ENCODE measurements at regions not wholly inside any gene's neighbourhood (a gene's known extent, or its start where the extent isn't known, plus 50 kb on each side); places are given as distances from the start of the nearest gene placed in this dataset.

DNA sequence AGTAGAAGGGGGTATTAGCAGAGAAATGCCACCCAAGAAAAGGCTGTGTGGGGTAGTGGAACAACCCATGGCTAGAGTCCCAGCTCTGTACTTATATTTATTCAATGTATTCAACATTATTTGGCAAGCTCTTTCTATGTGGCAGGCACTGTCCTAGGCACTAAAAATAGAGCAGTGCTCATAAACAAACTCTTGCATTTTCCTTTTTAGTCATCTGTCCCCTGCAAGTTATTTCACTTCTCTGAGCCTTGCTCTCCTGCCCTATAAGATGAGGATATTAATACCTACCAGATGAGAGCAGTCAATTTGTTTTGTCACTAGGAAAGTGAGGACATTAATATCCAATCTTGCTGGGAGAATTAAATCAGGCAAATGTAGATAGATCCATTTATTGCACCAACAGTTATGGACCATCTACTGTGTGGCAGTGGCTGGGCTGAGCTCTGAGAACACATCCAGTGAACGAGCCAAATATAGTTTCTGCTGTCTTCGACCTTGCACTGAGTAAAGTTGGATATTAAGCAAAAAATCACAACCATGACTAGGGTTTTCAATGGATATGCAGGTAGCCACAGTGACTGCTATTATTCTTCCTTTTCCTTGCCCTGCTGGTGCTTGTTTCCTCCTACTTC lies 314.3 kb upstream of the TBX3 start:
- TF ChIP-seq, protein P1, sequence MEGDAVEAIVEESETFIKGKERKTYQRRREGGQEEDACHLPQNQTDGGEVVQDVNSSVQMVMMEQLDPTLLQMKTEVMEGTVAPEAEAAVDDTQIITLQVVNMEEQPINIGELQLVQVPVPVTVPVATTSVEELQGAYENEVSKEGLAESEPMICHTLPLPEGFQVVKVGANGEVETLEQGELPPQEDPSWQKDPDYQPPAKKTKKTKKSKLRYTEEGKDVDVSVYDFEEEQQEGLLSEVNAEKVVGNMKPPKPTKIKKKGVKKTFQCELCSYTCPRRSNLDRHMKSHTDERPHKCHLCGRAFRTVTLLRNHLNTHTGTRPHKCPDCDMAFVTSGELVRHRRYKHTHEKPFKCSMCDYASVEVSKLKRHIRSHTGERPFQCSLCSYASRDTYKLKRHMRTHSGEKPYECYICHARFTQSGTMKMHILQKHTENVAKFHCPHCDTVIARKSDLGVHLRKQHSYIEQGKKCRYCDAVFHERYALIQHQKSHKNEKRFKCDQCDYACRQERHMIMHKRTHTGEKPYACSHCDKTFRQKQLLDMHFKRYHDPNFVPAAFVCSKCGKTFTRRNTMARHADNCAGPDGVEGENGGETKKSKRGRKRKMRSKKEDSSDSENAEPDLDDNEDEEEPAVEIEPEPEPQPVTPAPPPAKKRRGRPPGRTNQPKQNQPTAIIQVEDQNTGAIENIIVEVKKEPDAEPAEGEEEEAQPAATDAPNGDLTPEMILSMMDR (conservative IDR thresholded peaks at IDR 0.05; ENCODE audit: low read length), result no peak
- no peak for TF ChIP-seq EZH2phosphoT487 (IDR thresholded peaks at IDR 0.05; ENCODE audit: borderline replicate concordance)

Measured in Loucy (cell line).